ENCODE measurements at regions not wholly inside any gene's neighbourhood (a gene's known extent, or its start where the extent isn't known, plus 50 kb on each side); places are given as distances from the start of the nearest gene placed in this dataset.

GRCh38 chr6:66851930-66852329 is 1144.9 kb upstream of the EYS start:
- TF ChIP-seq POLR2A (IDR thresholded peaks at IDR 0.05; ENCODE audit: low read depth, low read length) (no peak), CTCF (IDR thresholded peaks at IDR 0.05; ENCODE audit: extremely low read depth in 1 of 2, insufficient read depth in 1 of 2, low read depth in 1 of 2, low read length in 2 of 2) (no peak), POLR2AphosphoS5 (IDR thresholded peaks at IDR 0.05; ENCODE audit: insufficient read depth, low read depth, low read length) (no peak), MYC (IDR thresholded peaks at IDR 0.05; ENCODE audit: low read depth, low read length) (no peak), EZH2 (IDR thresholded peaks at IDR 0.05; ENCODE audit: borderline replicate concordance, low read depth, low read length, severe bottlenecking) (no peak), JUN (IDR thresholded peaks at IDR 0.05; ENCODE audit: borderline replicate concordance, insufficient read depth, insufficient read length, low read depth) (no peak), MAX (IDR thresholded peaks at IDR 0.05; ENCODE audit: insufficient read depth, insufficient read length) (no peak), GATA2 (IDR thresholded peaks at IDR 0.05; ENCODE audit: insufficient read depth, insufficient read length, low read depth, low read length) (no peak), FOS (IDR thresholded peaks at IDR 0.05; ENCODE audit: borderline replicate concordance, insufficient read depth, low read length) (no peak)

All from endothelial cell of umbilical vein (primary cell).